ENCODE measurements at regions not wholly inside any gene's neighbourhood (a gene's known extent, or its start where the extent isn't known, plus 50 kb on each side); places are given as distances from the start of the nearest gene placed in this dataset.
"Not testable (repeated sequence)": the region's sequence is repeated elsewhere in the genome, so short reads cannot be mapped to it uniquely, and the experiment has no call there.

DNA sequence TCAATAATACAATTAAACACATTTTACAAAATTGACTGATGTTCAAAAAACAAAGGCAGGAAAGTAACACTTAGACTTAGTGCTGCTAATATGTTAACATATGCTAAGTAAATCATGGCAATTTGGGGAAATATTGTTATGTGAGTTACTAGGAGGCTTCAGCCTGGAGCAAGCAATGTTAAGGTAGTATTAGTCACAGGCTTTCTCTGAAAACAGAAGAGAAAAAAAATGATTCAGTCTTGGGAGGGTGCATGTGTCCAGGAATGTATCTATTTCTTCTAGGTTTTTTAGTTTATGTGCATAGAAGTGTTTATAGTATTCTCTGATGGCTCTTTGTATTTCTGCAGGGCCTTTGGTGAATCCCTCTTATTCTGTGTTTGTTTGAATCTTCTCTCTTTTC, 345.8 kb upstream of the TFPI start:
- no peaks in the 10 kb centered on the region for H3K27me3 ChIP-seq (ENCODE audit: control insufficient read depth in 3 of 3, insufficient read depth in 3 of 3, low read length in 2 of 3)
- H3K27ac ChIP-seq (ENCODE audit: low read depth in 1 of 2, low read length in 1 of 2): no peak overlapping the region
- no peak overlapping the region for H3K4me3 ChIP-seq
- H3K9me3 ChIP-seq (ENCODE audit: control insufficient read depth in 4 of 4, insufficient read depth in 3 of 4, low read length in 3 of 4): no peaks in the 10 kb centered on the region
- no peak for ATAC-seq (ENCODE audit: insufficient read depth, low FRiP score)
- H3K36me3 ChIP-seq (ENCODE audit: control insufficient read depth in 4 of 4, insufficient read depth in 4 of 4, low read length in 4 of 4): no peaks in the 10 kb centered on the region
- H3K4me1 ChIP-seq (ENCODE audit: control insufficient read depth in 5 of 5, insufficient read depth in 5 of 5, low read length in 5 of 5): no peaks in the 10 kb centered on the region
- TF ChIP-seq, protein P1, sequence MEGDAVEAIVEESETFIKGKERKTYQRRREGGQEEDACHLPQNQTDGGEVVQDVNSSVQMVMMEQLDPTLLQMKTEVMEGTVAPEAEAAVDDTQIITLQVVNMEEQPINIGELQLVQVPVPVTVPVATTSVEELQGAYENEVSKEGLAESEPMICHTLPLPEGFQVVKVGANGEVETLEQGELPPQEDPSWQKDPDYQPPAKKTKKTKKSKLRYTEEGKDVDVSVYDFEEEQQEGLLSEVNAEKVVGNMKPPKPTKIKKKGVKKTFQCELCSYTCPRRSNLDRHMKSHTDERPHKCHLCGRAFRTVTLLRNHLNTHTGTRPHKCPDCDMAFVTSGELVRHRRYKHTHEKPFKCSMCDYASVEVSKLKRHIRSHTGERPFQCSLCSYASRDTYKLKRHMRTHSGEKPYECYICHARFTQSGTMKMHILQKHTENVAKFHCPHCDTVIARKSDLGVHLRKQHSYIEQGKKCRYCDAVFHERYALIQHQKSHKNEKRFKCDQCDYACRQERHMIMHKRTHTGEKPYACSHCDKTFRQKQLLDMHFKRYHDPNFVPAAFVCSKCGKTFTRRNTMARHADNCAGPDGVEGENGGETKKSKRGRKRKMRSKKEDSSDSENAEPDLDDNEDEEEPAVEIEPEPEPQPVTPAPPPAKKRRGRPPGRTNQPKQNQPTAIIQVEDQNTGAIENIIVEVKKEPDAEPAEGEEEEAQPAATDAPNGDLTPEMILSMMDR (IDR thresholded peaks at IDR 0.05; ENCODE audit: control extremely low read depth, extremely low read depth): no peak
- H3K9ac ChIP-seq (ENCODE audit: insufficient read depth in 1 of 2, low read length in 2 of 2): no peak overlapping the region
- DNase-seq: no peak

DNA sequence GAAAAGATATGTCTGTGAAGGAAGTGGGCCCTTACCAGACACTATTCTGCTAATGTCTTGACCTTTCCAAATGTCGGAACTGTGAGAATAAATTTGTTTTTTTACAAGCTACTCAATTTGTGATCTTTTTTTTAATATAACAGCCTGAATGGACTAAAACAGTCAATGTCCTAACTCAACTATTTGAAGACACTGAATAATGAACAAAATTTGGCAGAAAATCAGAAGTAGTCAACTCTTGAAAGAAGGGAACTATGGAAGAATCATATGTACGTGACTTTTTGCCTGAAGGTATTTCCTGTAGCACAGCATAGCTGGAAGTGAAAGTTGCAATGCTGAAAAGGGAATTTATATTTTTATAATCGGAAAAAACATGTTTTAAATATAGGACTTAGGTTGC, 351.8 kb upstream of the TFPI start:
- Histone ChIP-seq H3K4me3 (no peak overlapping the region), H3K36me3 (ENCODE audit: control insufficient read depth in 4 of 4, insufficient read depth in 4 of 4, low read length in 4 of 4) (no peaks in the 10 kb centered on the region), H3K9me3 (ENCODE audit: control insufficient read depth in 4 of 4, insufficient read depth in 3 of 4, low read length in 3 of 4) (no peaks in the 10 kb centered on the region), H3K27ac (ENCODE audit: low read depth in 1 of 2, low read length in 1 of 2) (no peak overlapping the region), H3K27me3 (ENCODE audit: control insufficient read depth in 3 of 3, insufficient read depth in 3 of 3, low read length in 2 of 3) (no peaks in the 10 kb centered on the region), H3K4me1 (ENCODE audit: control insufficient read depth in 5 of 5, insufficient read depth in 5 of 5, low read length in 5 of 5) (peaks cover 0 to 12% (median 0%) of the 10 kb centered on the region in 5 donors), H3K9ac (ENCODE audit: insufficient read depth in 1 of 2, low read length in 2 of 2) (no peak overlapping the region)
- TF ChIP-seq, protein P1 (IDR thresholded peaks at IDR 0.05; ENCODE audit: control extremely low read depth, extremely low read depth): no peak
- 71 to 77% methylated on average over 3 of the region's 3 CpGs for WGBS, 2 donors
- DNase-seq (no peak), ATAC-seq (ENCODE audit: insufficient read depth, low FRiP score) (no peak)

DNA sequence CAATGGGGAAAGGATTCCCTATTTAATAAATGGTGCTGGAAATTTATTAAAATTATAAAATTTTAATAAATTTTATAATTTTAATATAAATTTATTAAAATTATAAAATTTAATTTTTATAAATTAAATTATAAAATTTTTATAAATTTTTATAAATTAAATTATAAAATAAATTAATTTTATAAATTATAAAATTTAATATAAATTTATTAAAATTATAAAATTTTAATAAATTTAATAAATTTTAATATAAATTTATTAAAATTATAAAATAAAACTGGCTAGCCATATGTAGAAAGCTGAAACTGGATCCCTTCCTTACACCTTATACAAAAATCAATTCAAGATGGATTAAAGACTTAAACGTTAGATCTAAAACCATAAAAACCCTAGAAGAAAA, 356.7 kb upstream of the TFPI start:
- H3K9ac ChIP-seq (ENCODE audit: insufficient read depth in 1 of 2, low read length in 2 of 2); H3K27ac ChIP-seq (ENCODE audit: low read depth in 1 of 2, low read length in 1 of 2); ATAC-seq (ENCODE audit: insufficient read depth, low FRiP score); DNase-seq; H3K9me3 ChIP-seq (ENCODE audit: control insufficient read depth in 4 of 4, insufficient read depth in 3 of 4, low read length in 3 of 4); H3K4me3 ChIP-seq; H3K36me3 ChIP-seq (ENCODE audit: control insufficient read depth in 4 of 4, insufficient read depth in 4 of 4, low read length in 4 of 4); H3K27me3 ChIP-seq (ENCODE audit: control insufficient read depth in 3 of 3, insufficient read depth in 3 of 3, low read length in 2 of 3): not testable (repeated sequence)
- peaks cover 0 to 12% (median 0%) of the 10 kb centered on the region in 5 donors for H3K4me1 ChIP-seq (ENCODE audit: control insufficient read depth in 5 of 5, insufficient read depth in 5 of 5, low read length in 5 of 5)
- 100% methylated on average over 1 of the region's 1 CpG; no CpG with 5 or more reads in 1 of the 2 donors for WGBS, 2 donors

DNA sequence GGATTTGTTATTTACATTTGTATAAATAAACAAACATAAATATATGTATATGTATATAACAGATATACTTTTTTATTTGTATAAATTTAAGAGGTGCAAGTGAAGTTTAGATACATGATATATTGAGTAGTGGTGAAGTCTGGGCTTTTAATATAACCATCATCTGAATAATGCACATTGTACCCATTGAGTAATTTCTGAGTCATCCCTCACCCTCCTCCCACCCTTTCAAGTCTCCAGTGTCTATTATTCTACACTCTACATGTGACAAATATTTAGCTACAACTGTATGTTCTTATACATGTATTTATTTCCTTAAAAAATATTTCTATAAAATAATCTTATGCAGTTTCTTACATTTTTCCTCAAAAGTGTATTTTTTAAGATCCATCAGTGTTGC, 358.7 kb upstream of the TFPI start:
- Histone ChIP-seq H3K4me3 (no peak overlapping the region), H3K27ac (ENCODE audit: low read depth in 1 of 2, low read length in 1 of 2) (no peak overlapping the region), H3K9me3 (ENCODE audit: control insufficient read depth in 4 of 4, insufficient read depth in 3 of 4, low read length in 3 of 4) (no peaks in the 10 kb centered on the region), H3K4me1 (ENCODE audit: control insufficient read depth in 5 of 5, insufficient read depth in 5 of 5, low read length in 5 of 5) (peaks cover 0 to 12% (median 0%) of the 10 kb centered on the region in 5 donors), H3K9ac (ENCODE audit: insufficient read depth in 1 of 2, low read length in 2 of 2) (no peak overlapping the region), H3K36me3 (ENCODE audit: control insufficient read depth in 4 of 4, insufficient read depth in 4 of 4, low read length in 4 of 4) (no peaks in the 10 kb centered on the region), H3K27me3 (ENCODE audit: control insufficient read depth in 3 of 3, insufficient read depth in 3 of 3, low read length in 2 of 3) (no peaks in the 10 kb centered on the region)
- DNase-seq: no peak
- ATAC-seq (ENCODE audit: insufficient read depth, low FRiP score): no peak
- TF ChIP-seq, protein P1 (IDR thresholded peaks at IDR 0.05; ENCODE audit: control extremely low read depth, extremely low read depth): no peak

All from lung (tissue), 11 donors.